Mucosa of rectum (tissue), 2 donors: ENCODE measurements at regions not wholly inside any gene's neighbourhood (a gene's known extent, or its start where the extent isn't known, plus 50 kb on each side); places are given as distances from the start of the nearest gene placed in this dataset.

Source experiments
- H3K27ac ChIP-seq, 2 donors: one replicate each; pipeline ENCODE4 v1.7.0; 2013; ENCODE audit warnings: inconsistent platforms in 2 of 2, low read depth in 2 of 2, low read length in 2 of 2
- H3K27me3 ChIP-seq, 2 donors: one replicate each; pipeline ENCODE4 v1.7.0; 2013; ENCODE audit warnings: low read length in 2 of 2; ENCODE audit not compliant: control insufficient read depth in 2 of 2, insufficient read depth in 2 of 2
- H3K36me3 ChIP-seq, 2 donors: one replicate each; pipeline ENCODE4 v1.7.0; 2013; ENCODE audit warnings: low read length in 2 of 2; ENCODE audit not compliant: control insufficient read depth in 2 of 2, insufficient read depth in 2 of 2
- H3K4me1 ChIP-seq, 2 donors: one replicate each; pipeline ENCODE4 v1.7.0; 2013; ENCODE audit warnings: low read length in 2 of 2, mild to moderate bottlenecking in 1 of 2; ENCODE audit not compliant: control insufficient read depth in 2 of 2, insufficient read depth in 2 of 2
- H3K4me3 ChIP-seq, 2 donors: one replicate each; pipeline ENCODE4 v1.7.0; 2013; ENCODE audit warnings: low read length in 2 of 2
- H3K9ac ChIP-seq, 2 donors: one replicate each; pipeline ENCODE4 v1.7.0; 2013; ENCODE audit warnings: low read length in 2 of 2, low read depth in 1 of 2, mild to moderate bottlenecking in 1 of 2
- H3K9me3 ChIP-seq, 2 donors: one replicate each; pipeline ENCODE4 v1.7.0; 2013; ENCODE audit warnings: low read length in 2 of 2; ENCODE audit not compliant: control insufficient read depth in 2 of 2
- donor health status: healthy.
- donor health status: Normal muscosa, but diverticular disease.

- no peaks in the 10 kb centered on the region for H3K36me3 ChIP-seq
- peaks cover 23 to 25% of the 10 kb centered on the region in 2 donors for H3K4me1 ChIP-seq
- no peak overlapping the region for H3K4me3 ChIP-seq
- no peak overlapping the region for H3K27ac ChIP-seq
- no peak overlapping the region for H3K9ac ChIP-seq
- no peaks in the 10 kb centered on the region for H3K27me3 ChIP-seq
- no peaks in the 10 kb centered on the region for H3K9me3 ChIP-seq
These were observed 668.7 kb upstream of the ZNF608 start for GRCh38 chr5:125415126-125415525.

GRCh38 chr5:125416055-125416454 is 669.6 kb upstream of the ZNF608 start:
- Histone ChIP-seq H3K9ac (no peak overlapping the region), H3K27me3 (no peaks in the 10 kb centered on the region), H3K27ac (no peak overlapping the region), H3K36me3 (no peaks in the 10 kb centered on the region), H3K4me1 (peaks cover 20 to 21% of the 10 kb centered on the region in 2 donors), H3K9me3 (no peaks in the 10 kb centered on the region), H3K4me3 (no peak overlapping the region)

- Histone ChIP-seq H3K9me3 (no peaks in the 10 kb centered on the region), H3K36me3 (no peaks in the 10 kb centered on the region), H3K27me3 (no peaks in the 10 kb centered on the region), H3K4me3 (no peak overlapping the region), H3K4me1 (no peaks in the 10 kb centered on the region), H3K27ac (no peak overlapping the region), H3K9ac (no peak overlapping the region)
These were observed 674.6 kb upstream of the ZNF608 start for GRCh38 chr5:125421006-125421405.

- no peak overlapping the region for H3K27ac ChIP-seq
- H3K36me3 ChIP-seq = no peaks in the 10 kb centered on the region
- no peaks in the 10 kb centered on the region for H3K27me3 ChIP-seq
- no peak overlapping the region for H3K9ac ChIP-seq
- no peak overlapping the region for H3K4me3 ChIP-seq
- H3K4me1 ChIP-seq = no peaks in the 10 kb centered on the region
- H3K9me3 ChIP-seq = no peaks in the 10 kb centered on the region
These were observed 675.9 kb upstream of the ZNF608 start for GRCh38 chr5:125422342-125422741.

GRCh38 chr5:125424402-125425141 is 678.1 kb upstream of the ZNF608 start:
- Histone ChIP-seq H3K4me1 (no peaks in the 10 kb centered on the region), H3K9ac (no peak overlapping the region), H3K36me3 (no peaks in the 10 kb centered on the region), H3K9me3 (no peaks in the 10 kb centered on the region), H3K27me3 (no peaks in the 10 kb centered on the region), H3K27ac (no peak overlapping the region), H3K4me3 (no peak overlapping the region)

- H3K9ac ChIP-seq = no peak overlapping the region
- no peak overlapping the region for H3K4me3 ChIP-seq
- H3K27me3 ChIP-seq = no peaks in the 10 kb centered on the region
- H3K27ac ChIP-seq = no peak overlapping the region
- no peaks in the 10 kb centered on the region for H3K9me3 ChIP-seq
- H3K36me3 ChIP-seq = no peaks in the 10 kb centered on the region
- H3K4me1 ChIP-seq = no peaks in the 10 kb centered on the region
These were observed 683.1 kb upstream of the ZNF608 start for GRCh38 chr5:125429498-125429897.

- H3K9ac ChIP-seq = no peak overlapping the region
- H3K4me1 ChIP-seq = no peaks in the 10 kb centered on the region
- H3K9me3 ChIP-seq = no peaks in the 10 kb centered on the region
- H3K27me3 ChIP-seq = no peaks in the 10 kb centered on the region
- H3K4me3 ChIP-seq = no peak overlapping the region
- no peaks in the 10 kb centered on the region for H3K36me3 ChIP-seq
- H3K27ac ChIP-seq = no peak overlapping the region
These were observed 687.0 kb upstream of the ZNF608 start for GRCh38 chr5:125433457-125433856.

GRCh38 chr5:125439243-125439642 is 692.8 kb upstream of the ZNF608 start:
- H3K27me3 ChIP-seq = no peaks in the 10 kb centered on the region
- no peak overlapping the region for H3K9ac ChIP-seq
- H3K27ac ChIP-seq = no peak overlapping the region
- no peaks in the 10 kb centered on the region for H3K36me3 ChIP-seq
- no peaks in the 10 kb centered on the region for H3K4me1 ChIP-seq
- no peak overlapping the region for H3K4me3 ChIP-seq
- H3K9me3 ChIP-seq = no peaks in the 10 kb centered on the region

- Histone ChIP-seq H3K27me3 (no peaks in the 10 kb centered on the region), H3K9ac (no peak overlapping the region), H3K36me3 (no peaks in the 10 kb centered on the region)
These were observed 694.5 kb upstream of the ZNF608 start for GRCh38 chr5:125440905-125441304.

GRCh38 chr5:125446986-125447385 is 700.5 kb upstream of the ZNF608 start:
- H3K9ac ChIP-seq = no peak overlapping the region
- no peaks in the 10 kb centered on the region for H3K9me3 ChIP-seq

More at GRCh38 chr5:125440905-125441304, 694.5 kb upstream of the ZNF608 start:
- no peaks in the 10 kb centered on the region for H3K4me1 ChIP-seq
- H3K9me3 ChIP-seq = no peaks in the 10 kb centered on the region
- no peak overlapping the region for H3K4me3 ChIP-seq
- H3K27ac ChIP-seq = no peak overlapping the region

More at GRCh38 chr5:125446986-125447385, 700.5 kb upstream of the ZNF608 start:
- Histone ChIP-seq H3K4me3 (no peak overlapping the region), H3K4me1 (no peaks in the 10 kb centered on the region), H3K36me3 (no peaks in the 10 kb centered on the region), H3K27me3 (no peaks in the 10 kb centered on the region), H3K27ac (no peak overlapping the region)
